Small intestine (tissue), 7 donors: ENCODE measurements at regions not wholly inside any gene's neighbourhood (a gene's known extent, or its start where the extent isn't known, plus 50 kb on each side); places are given as distances from the start of the nearest gene placed in this dataset.

Experiments
- DNase-seq, 2 donors: peaks; one replicate each; pipeline versions ENCODE4 v3.0.0 to v3.0.0-alpha.2; 2013
- FAIRE-seq: peaks from 2 replicates; lab custom pipeline; 2012; peaks lifted over from hg19 to GRCh38; lab: Jason Lieb, UNC
- H3K27ac ChIP-seq, 3 donors: one replicate each; pipeline ENCODE4 v1.5.1; 2013; ENCODE audit warnings: low read length in 2 of 3, mild to moderate bottlenecking in 2 of 3, control low read depth in 1 of 3, inconsistent platforms in 1 of 3, low read depth in 1 of 3, moderate library complexity in 1 of 3
- H3K27me3 ChIP-seq, 3 donors: one replicate each; pipeline ENCODE4 v1.6.1; 2013; ENCODE audit warnings: low read length in 3 of 3, inconsistent platforms in 1 of 3; ENCODE audit not compliant: control insufficient read depth in 3 of 3, insufficient read depth in 3 of 3
- H3K36me3 ChIP-seq, 3 donors: one replicate each; pipeline ENCODE4 v1.6.1; 2013; ENCODE audit warnings: low read length in 3 of 3, inconsistent platforms in 1 of 3, low read depth in 1 of 3, mild to moderate bottlenecking in 1 of 3, moderate library complexity in 1 of 3; ENCODE audit not compliant: control insufficient read depth in 3 of 3, insufficient read depth in 2 of 3
- H3K4me1 ChIP-seq, 3 donors: one replicate each; pipeline ENCODE4 v1.6.1; 2013; ENCODE audit warnings: low read length in 2 of 3, inconsistent platforms in 1 of 3, low read depth in 1 of 3, mild to moderate bottlenecking in 1 of 3, moderate library complexity in 1 of 3; ENCODE audit not compliant: control insufficient read depth in 3 of 3, insufficient read depth in 2 of 3
- H3K4me3 ChIP-seq, 3 donors: one replicate each; pipeline ENCODE4 v1.5.1; 2013; ENCODE audit warnings: low read length in 3 of 3, control low read depth in 1 of 3, inconsistent platforms in 1 of 3, low read depth in 1 of 3, mild to moderate bottlenecking in 1 of 3, moderate library complexity in 1 of 3
- H3K9me3 ChIP-seq, 2 donors: one replicate each; pipeline ENCODE4 v1.6.1; 2013; ENCODE audit warnings: low read depth in 1 of 2, low read length in 1 of 2; ENCODE audit not compliant: control insufficient read depth in 2 of 2, insufficient read depth in 1 of 2
- WGBS, 3 donors: extraction: QIAGEN DNeasy Blood & Tissue Kit; methylation state at CpG; one replicate each; pipeline ENCODE4 v1.1.7; 2013; 5-methylcytosine and 5-hydroxymethylcytosine counted together
- donor health status: healthy with polysubstance abuse.
- donor health status: control.
- donor health status: control.
- donor health status: Bipolar disorder and iron deficiency.
- donor health status: healthy.

GRCh38 chr1:48093696-48094528 is 96.7 kb upstream of the TRABD2B start:
- FAIRE-seq (no peak), DNase-seq (peak; percentile 87 to 93)
- Histone ChIP-seq H3K27me3 (peaks cover 0 to 3% (median 0%) of the 10 kb centered on the region in 3 donors), H3K27ac (no peak overlapping the region), H3K9me3 (no peaks in the 10 kb centered on the region), H3K36me3 (no peaks in the 10 kb centered on the region), H3K4me3 (no peak overlapping the region), H3K4me1 (no peaks in the 10 kb centered on the region)
- 14 to 36% (median 19%) methylated on average over 24 of the region's 24 CpGs for WGBS, 3 donors

DNA sequence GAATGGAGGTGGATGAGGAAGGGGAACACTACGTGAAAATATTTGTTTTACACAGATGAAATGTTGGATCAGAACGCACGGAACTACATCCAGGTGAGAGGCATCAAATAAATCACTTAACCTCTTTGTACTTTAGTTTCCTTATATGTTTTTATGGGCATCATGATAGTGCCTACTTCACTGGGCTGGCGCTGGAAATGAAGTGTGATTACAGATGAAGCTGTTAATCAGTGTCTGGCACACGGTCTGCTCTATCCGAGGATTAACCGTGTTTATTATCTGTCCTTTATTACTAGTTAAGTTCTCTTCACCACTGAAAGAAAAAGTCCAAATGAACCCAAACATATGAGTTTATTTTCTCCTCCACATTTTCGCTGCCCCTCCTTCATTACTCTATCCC is 96.0 kb upstream of the TRABD2B start:
- peak in 1 of 2 donors; percentile 53 for DNase-seq
- Histone ChIP-seq H3K27ac (no peak overlapping the region), H3K27me3 (peaks cover 0 to 2% (median 0%) of the 10 kb centered on the region in 3 donors), H3K4me3 (no peak overlapping the region), H3K4me1 (no peaks in the 10 kb centered on the region), H3K9me3 (no peaks in the 10 kb centered on the region), H3K36me3 (no peaks in the 10 kb centered on the region)
- no peak for FAIRE-seq
- WGBS, 3 donors: 8 to 39% (median 20%) methylated on average over 8 of the region's 8 CpGs

GRCh38 chr1:48092401-48092800 is 95.2 kb upstream of the TRABD2B start:
- H3K27me3 ChIP-seq: no peaks in the 10 kb centered on the region
- H3K36me3 ChIP-seq: no peaks in the 10 kb centered on the region
- no peak overlapping the region for H3K4me3 ChIP-seq
- no peaks in the 10 kb centered on the region for H3K9me3 ChIP-seq
- WGBS, 3 donors: 69 to 81% (median 77%) methylated on average over 7 of the region's 7 CpGs
- no peak overlapping the region for H3K27ac ChIP-seq
- DNase-seq (no peak), FAIRE-seq (no peak)
- H3K4me1 ChIP-seq: no peaks in the 10 kb centered on the region

GRCh38 chr1:48089356-48089891 is 92.2 kb upstream of the TRABD2B start:
- DNase-seq (no peak), FAIRE-seq (no peak)
- Histone ChIP-seq H3K9me3 (no peaks in the 10 kb centered on the region), H3K27me3 (no peaks in the 10 kb centered on the region), H3K4me1 (peaks cover 0 to 6% (median 0%) of the 10 kb centered on the region in 3 donors), H3K36me3 (no peaks in the 10 kb centered on the region), H3K27ac (no peak overlapping the region), H3K4me3 (no peak overlapping the region)
- WGBS, 3 donors: 90 to 91% (median 91%) methylated on average over 24 to 26 of the region's 26 CpGs

GRCh38 chr1:48084826-48085225 is 87.6 kb upstream of the TRABD2B start:
- H3K4me1 ChIP-seq: peaks cover 0 to 8% (median 0%) of the 10 kb centered on the region in 3 donors
- no peak overlapping the region for H3K27ac ChIP-seq
- H3K9me3 ChIP-seq: no peaks in the 10 kb centered on the region
- H3K4me3 ChIP-seq: no peak overlapping the region
- no peaks in the 10 kb centered on the region for H3K36me3 ChIP-seq
- FAIRE-seq: no peak
- no peak for DNase-seq
- 65 to 78% (median 70%) methylated on average over 4 of the region's 4 CpGs for WGBS, 3 donors
- H3K27me3 ChIP-seq: no peaks in the 10 kb centered on the region

GRCh38 chr1:48082271-48082962 is 85.2 kb upstream of the TRABD2B start:
- no peak for FAIRE-seq
- 62 to 73% (median 69%) methylated on average over 6 of the region's 6 CpGs for WGBS, 3 donors
- no peak overlapping the region for H3K27ac ChIP-seq
- H3K9me3 ChIP-seq: no peaks in the 10 kb centered on the region
- H3K36me3 ChIP-seq: no peaks in the 10 kb centered on the region
- H3K27me3 ChIP-seq: no peaks in the 10 kb centered on the region
- no peak for DNase-seq
- H3K4me1 ChIP-seq: peaks cover 0 to 16% (median 0%) of the 10 kb centered on the region in 3 donors
- no peak overlapping the region for H3K4me3 ChIP-seq

GRCh38 chr1:48080331-48081255 is 83.4 kb upstream of the TRABD2B start:
- Histone ChIP-seq H3K4me1 (peaks cover 0 to 10% (median 0%) of the 10 kb centered on the region in 3 donors), H3K36me3 (no peaks in the 10 kb centered on the region), H3K4me3 (no peak overlapping the region), H3K27me3 (no peaks in the 10 kb centered on the region), H3K9me3 (no peaks in the 10 kb centered on the region), H3K27ac (no peak overlapping the region)
- DNase-seq (no peak), FAIRE-seq (no peak)
- WGBS, 3 donors: 74 to 85% (median 77%) methylated on average over 6 of the region's 6 CpGs

DNA sequence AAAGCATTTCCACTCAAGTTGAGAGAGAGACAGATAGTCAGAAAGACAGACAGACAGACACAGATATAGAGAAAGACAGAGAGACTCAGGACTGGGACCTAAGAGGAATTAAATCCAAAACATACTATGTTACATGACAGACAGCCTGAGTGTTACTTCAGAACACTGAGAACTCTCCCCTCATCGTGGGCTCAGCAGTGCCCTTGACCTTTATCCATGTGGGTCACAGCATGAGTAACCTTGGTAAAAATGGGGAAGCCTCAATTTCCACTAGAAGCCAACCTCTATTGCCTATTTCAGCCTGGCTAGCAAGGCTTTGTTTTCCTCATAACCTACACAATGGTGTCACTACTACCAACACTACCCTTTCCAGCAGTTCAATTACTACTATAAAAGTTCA is 81.9 kb upstream of the TRABD2B start:
- H3K27ac ChIP-seq: no peak overlapping the region
- DNase-seq: no peak
- H3K4me3 ChIP-seq: no peak overlapping the region
- FAIRE-seq: no peak
- no peaks in the 10 kb centered on the region for H3K27me3 ChIP-seq
- H3K4me1 ChIP-seq: peaks cover 0 to 10% (median 0%) of the 10 kb centered on the region in 3 donors
- WGBS, 3 donors: 41 to 75% (median 46%) methylated on average over 1 of the region's 1 CpG
- no peaks in the 10 kb centered on the region for H3K36me3 ChIP-seq
- no peaks in the 10 kb centered on the region for H3K9me3 ChIP-seq
